ENCODE measurements at regions not wholly inside any gene's neighbourhood (a gene's known extent, or its start where the extent isn't known, plus 50 kb on each side); places are given as distances from the start of the nearest gene placed in this dataset.

DNA sequence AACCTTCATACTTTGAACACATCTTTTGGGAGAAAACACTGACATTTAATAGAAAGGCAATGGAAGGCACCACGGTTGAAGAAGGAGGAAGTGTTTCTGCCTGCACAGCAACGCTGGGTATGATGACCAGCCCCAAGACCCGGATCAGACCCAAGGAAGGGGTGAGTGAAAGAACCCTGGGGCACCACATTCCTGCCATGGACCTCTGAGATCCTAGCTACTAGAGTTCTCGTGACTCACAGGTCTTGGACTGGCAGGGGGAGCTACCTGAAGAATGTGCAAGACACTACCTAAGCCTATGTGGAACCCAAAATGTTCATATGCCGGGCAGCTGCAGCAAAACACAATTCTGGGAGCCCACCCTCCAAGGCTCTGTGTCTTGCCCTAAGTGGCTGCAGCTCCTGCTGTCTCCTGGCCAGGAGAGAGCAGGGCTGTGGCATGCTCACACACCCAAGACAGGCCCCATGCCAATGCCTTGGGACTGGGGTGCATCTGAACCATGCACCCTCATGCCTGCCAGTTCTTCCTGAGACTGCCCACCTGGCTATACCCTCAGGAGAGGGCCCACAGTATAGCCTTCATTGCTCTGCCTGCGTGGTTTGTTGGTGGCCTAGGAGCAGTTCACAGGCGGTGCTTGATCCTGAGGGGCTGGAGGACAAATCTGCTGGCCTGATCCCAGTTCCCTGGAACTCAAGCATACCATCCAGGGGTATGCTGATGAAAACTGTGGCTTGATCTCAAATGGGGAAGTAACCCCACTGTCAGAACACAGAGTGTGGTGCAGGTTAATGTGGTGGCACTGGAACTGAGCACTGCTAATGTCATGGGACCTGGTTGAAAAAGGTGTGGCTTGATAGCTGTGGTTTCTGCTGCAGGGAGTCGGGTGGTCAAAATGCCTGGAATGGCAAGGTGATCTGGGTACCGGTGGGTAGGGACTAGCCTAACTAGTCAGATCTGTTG, 353.3 kb upstream of the ARHGEF26 start (continued):
- TF ChIP-seq, protein P1, sequence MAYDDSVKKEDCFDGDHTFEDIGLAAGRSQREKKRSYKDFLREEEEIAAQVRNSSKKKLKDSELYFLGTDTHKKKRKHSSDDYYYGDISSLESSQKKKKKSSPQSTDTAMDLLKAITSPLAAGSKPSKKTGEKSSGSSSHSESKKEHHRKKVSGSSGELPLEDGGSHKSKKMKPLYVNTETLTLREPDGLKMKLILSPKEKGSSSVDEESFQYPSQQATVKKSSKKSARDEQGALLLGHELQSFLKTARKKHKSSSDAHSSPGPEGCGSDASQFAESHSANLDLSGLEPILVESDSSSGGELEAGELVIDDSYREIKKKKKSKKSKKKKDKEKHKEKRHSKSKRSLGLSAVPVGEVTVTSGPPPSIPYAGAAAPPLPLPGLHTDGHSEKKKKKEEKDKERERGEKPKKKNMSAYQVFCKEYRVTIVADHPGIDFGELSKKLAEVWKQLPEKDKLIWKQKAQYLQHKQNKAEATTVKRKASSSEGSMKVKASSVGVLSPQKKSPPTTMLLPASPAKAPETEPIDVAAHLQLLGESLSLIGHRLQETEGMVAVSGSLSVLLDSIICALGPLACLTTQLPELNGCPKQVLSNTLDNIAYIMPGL (CRISPR knock-in tag; IDR thresholded peaks at IDR 0.05): no peak
- no peak for TF ChIP-seq SMAD3 (CRISPR knock-in tag; IDR thresholded peaks at IDR 0.05; ENCODE audit: borderline replicate concordance)
- no peak for TF ChIP-seq SMAD4 (CRISPR knock-in tag; IDR thresholded peaks at IDR 0.05)
- no peak for TF ChIP-seq NR1H2 (CRISPR knock-in tag; IDR thresholded peaks at IDR 0.05)
- TF ChIP-seq, protein P2, sequence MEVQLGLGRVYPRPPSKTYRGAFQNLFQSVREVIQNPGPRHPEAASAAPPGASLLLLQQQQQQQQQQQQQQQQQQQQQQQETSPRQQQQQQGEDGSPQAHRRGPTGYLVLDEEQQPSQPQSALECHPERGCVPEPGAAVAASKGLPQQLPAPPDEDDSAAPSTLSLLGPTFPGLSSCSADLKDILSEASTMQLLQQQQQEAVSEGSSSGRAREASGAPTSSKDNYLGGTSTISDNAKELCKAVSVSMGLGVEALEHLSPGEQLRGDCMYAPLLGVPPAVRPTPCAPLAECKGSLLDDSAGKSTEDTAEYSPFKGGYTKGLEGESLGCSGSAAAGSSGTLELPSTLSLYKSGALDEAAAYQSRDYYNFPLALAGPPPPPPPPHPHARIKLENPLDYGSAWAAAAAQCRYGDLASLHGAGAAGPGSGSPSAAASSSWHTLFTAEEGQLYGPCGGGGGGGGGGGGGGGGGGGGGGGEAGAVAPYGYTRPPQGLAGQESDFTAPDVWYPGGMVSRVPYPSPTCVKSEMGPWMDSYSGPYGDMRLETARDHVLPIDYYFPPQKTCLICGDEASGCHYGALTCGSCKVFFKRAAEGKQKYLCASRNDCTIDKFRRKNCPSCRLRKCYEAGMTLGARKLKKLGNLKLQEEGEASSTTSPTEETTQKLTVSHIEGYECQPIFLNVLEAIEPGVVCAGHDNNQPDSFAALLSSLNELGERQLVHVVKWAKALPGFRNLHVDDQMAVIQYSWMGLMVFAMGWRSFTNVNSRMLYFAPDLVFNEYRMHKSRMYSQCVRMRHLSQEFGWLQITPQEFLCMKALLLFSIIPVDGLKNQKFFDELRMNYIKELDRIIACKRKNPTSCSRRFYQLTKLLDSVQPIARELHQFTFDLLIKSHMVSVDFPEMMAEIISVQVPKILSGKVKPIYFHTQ (CRISPR knock-in tag; IDR thresholded peaks at IDR 0.05): no peak
- no peak for TF ChIP-seq CBFB (CRISPR knock-in tag; IDR thresholded peaks at IDR 0.05; ENCODE audit: low read depth)
- no peak for TF ChIP-seq RORB (CRISPR knock-in tag; IDR thresholded peaks at IDR 0.05)
- no peak for TF ChIP-seq ZNF219 (CRISPR knock-in tag; IDR thresholded peaks at IDR 0.05; ENCODE audit: borderline replicate concordance)
- TF ChIP-seq, protein P3, sequence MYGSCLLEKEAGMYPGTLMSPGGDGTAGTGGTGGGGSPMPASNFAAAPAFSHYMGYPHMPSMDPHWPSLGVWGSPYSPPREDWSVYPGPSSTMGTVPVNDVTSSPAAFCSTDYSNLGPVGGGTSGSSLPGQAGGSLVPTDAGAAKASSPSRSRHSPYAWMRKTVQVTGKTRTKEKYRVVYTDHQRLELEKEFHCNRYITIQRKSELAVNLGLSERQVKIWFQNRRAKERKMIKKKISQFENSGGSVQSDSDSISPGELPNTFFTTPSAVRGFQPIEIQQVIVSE (CRISPR knock-in tag; IDR thresholded peaks at IDR 0.05; ENCODE audit: borderline replicate concordance): no peak
- TF ChIP-seq FOXP1 (CRISPR knock-in tag; IDR thresholded peaks at IDR 0.05; ENCODE audit: borderline replicate concordance): no peak
- TF ChIP-seq, protein P4, sequence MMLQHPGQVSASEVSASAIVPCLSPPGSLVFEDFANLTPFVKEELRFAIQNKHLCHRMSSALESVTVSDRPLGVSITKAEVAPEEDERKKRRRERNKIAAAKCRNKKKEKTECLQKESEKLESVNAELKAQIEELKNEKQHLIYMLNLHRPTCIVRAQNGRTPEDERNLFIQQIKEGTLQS (CRISPR knock-in tag; conservative IDR thresholded peaks at IDR 0.05): no peak
- TF ChIP-seq, protein P5, sequence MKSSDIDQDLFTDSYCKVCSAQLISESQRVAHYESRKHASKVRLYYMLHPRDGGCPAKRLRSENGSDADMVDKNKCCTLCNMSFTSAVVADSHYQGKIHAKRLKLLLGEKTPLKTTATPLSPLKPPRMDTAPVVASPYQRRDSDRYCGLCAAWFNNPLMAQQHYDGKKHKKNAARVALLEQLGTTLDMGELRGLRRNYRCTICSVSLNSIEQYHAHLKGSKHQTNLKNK (CRISPR knock-in tag; IDR thresholded peaks at IDR 0.05): no peak
- no peak for TF ChIP-seq GABPB1 (CRISPR knock-in tag; IDR thresholded peaks at IDR 0.05)
- TF ChIP-seq, protein P6, sequence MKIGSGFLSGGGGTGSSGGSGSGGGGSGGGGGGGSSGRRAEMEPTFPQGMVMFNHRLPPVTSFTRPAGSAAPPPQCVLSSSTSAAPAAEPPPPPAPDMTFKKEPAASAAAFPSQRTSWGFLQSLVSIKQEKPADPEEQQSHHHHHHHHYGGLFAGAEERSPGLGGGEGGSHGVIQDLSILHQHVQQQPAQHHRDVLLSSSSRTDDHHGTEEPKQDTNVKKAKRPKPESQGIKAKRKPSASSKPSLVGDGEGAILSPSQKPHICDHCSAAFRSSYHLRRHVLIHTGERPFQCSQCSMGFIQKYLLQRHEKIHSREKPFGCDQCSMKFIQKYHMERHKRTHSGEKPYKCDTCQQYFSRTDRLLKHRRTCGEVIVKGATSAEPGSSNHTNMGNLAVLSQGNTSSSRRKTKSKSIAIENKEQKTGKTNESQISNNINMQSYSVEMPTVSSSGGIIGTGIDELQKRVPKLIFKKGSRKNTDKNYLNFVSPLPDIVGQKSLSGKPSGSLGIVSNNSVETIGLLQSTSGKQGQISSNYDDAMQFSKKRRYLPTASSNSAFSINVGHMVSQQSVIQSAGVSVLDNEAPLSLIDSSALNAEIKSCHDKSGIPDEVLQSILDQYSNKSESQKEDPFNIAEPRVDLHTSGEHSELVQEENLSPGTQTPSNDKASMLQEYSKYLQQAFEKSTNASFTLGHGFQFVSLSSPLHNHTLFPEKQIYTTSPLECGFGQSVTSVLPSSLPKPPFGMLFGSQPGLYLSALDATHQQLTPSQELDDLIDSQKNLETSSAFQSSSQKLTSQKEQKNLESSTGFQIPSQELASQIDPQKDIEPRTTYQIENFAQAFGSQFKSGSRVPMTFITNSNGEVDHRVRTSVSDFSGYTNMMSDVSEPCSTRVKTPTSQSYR (CRISPR knock-in tag; IDR thresholded peaks at IDR 0.05): no peak

Data from WTC11 (cell line).